ENCODE measurements at regions not wholly inside any gene's neighbourhood (a gene's known extent, or its start where the extent isn't known, plus 50 kb on each side); places are given as distances from the start of the nearest gene placed in this dataset.

DNA sequence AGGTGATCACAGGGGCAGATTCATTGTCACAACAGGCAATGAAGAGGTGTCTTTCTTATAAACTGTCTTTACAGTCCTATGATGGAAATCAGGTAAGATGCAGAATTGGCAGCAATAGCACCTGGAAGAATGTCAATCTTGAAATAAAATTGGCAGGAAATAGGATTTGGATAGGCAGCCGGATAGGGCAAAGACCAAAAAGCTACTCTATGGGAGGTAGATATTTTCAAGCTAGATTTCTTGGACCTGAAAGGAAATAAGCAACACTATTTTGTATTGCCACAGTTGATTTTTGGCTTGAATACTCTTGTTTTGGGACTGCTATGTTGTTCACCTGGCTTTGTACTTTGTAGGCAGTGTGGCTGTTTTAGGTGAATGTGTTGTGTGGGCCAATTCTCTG is 314.2 kb downstream of the SLC7A11 start:
- 63% methylated on average over 1 of the region's 1 CpG for WGBS

DNA sequence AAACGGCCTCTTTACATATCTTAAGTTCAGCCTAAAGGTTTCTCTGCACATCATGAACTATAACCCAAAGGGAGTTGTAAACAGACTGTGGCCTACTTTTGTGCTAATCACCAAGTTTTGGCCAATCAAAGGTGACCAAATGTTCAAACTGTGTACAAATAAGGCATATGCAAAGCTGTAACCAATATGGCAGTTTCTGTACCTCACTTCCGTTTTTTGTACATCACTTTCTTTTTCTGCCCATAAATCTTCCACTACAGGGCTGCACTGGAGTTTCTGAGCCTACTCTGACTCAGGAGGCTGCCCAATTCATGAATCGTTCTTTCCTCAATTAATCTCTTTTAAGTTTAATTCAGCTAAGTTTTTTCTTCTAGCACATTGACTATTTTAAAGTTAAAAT is 318.7 kb downstream of the SLC7A11 start:
- Histone ChIP-seq H3K4me1 (no peaks in the 10 kb centered on the region), H3K4me3 (no peak overlapping the region), H3K9me3 (no peaks in the 10 kb centered on the region), H3K36me3 (no peaks in the 10 kb centered on the region), H3K27me3 (no peaks in the 10 kb centered on the region), H3K27ac (no peak overlapping the region)
- no peak for TF ChIP-seq POLR2AphosphoS5 (IDR thresholded peaks at IDR 0.05)
- no peak for TF ChIP-seq POLR2A (IDR thresholded peaks at IDR 0.05)
- TF ChIP-seq EP300 (IDR thresholded peaks at IDR 0.05): no peak
- TF ChIP-seq, protein P1, sequence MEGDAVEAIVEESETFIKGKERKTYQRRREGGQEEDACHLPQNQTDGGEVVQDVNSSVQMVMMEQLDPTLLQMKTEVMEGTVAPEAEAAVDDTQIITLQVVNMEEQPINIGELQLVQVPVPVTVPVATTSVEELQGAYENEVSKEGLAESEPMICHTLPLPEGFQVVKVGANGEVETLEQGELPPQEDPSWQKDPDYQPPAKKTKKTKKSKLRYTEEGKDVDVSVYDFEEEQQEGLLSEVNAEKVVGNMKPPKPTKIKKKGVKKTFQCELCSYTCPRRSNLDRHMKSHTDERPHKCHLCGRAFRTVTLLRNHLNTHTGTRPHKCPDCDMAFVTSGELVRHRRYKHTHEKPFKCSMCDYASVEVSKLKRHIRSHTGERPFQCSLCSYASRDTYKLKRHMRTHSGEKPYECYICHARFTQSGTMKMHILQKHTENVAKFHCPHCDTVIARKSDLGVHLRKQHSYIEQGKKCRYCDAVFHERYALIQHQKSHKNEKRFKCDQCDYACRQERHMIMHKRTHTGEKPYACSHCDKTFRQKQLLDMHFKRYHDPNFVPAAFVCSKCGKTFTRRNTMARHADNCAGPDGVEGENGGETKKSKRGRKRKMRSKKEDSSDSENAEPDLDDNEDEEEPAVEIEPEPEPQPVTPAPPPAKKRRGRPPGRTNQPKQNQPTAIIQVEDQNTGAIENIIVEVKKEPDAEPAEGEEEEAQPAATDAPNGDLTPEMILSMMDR (IDR thresholded peaks at IDR 0.05): no peak
- DNase-seq (ENCODE audit: low spot score in 2 of 2): no peak
- 83% methylated on average over 3 of the region's 3 CpGs for WGBS

More for the DNA sequence above, 314.2 kb downstream of the SLC7A11 start:
- Histone ChIP-seq H3K36me3 (no peaks in the 10 kb centered on the region), H3K4me1 (no peaks in the 10 kb centered on the region), H3K9me3 (no peaks in the 10 kb centered on the region), H3K4me3 (no peak overlapping the region), H3K27me3 (no peaks in the 10 kb centered on the region), H3K27ac (no peak overlapping the region)
- DNase-seq (ENCODE audit: low spot score in 2 of 2): no peak
- no peak for TF ChIP-seq POLR2A (IDR thresholded peaks at IDR 0.05)
- TF ChIP-seq, protein P1 (IDR thresholded peaks at IDR 0.05): no peak
- TF ChIP-seq EP300 (IDR thresholded peaks at IDR 0.05): no peak
- TF ChIP-seq POLR2AphosphoS5 (IDR thresholded peaks at IDR 0.05): no peak

DNA sequence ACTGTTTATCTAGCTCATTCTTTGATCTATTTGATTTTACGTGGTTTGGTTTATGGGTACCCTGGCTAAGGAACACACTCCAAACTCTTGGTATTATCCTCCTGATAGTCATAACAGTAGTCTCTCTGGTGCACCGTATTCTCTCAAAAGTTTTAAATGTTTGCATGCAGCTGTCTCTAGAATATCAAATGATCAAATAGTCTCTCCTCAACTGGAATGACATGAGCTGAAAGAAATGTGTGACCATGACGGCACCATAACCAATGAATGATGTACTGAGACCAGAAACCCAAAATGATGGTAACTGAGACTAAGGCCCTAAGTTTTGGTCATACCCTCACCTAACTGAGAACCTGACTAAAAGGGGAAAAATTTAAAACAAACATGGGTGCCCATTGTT is 319.4 kb downstream of the SLC7A11 start:
- no peaks in the 10 kb centered on the region for H3K9me3 ChIP-seq
- TF ChIP-seq, protein P1 (IDR thresholded peaks at IDR 0.05): no peak
- TF ChIP-seq EP300 (IDR thresholded peaks at IDR 0.05): no peak
- no peak for TF ChIP-seq POLR2A (IDR thresholded peaks at IDR 0.05)
- TF ChIP-seq POLR2AphosphoS5 (IDR thresholded peaks at IDR 0.05): no peak
- no peak overlapping the region for H3K27ac ChIP-seq
- no peaks in the 10 kb centered on the region for H3K4me1 ChIP-seq
- H3K36me3 ChIP-seq: no peaks in the 10 kb centered on the region
- DNase-seq (ENCODE audit: low spot score in 2 of 2): no peak
- 92% methylated on average over 3 of the region's 3 CpGs for WGBS
- H3K4me3 ChIP-seq: no peak overlapping the region
- no peaks in the 10 kb centered on the region for H3K27me3 ChIP-seq

DNA sequence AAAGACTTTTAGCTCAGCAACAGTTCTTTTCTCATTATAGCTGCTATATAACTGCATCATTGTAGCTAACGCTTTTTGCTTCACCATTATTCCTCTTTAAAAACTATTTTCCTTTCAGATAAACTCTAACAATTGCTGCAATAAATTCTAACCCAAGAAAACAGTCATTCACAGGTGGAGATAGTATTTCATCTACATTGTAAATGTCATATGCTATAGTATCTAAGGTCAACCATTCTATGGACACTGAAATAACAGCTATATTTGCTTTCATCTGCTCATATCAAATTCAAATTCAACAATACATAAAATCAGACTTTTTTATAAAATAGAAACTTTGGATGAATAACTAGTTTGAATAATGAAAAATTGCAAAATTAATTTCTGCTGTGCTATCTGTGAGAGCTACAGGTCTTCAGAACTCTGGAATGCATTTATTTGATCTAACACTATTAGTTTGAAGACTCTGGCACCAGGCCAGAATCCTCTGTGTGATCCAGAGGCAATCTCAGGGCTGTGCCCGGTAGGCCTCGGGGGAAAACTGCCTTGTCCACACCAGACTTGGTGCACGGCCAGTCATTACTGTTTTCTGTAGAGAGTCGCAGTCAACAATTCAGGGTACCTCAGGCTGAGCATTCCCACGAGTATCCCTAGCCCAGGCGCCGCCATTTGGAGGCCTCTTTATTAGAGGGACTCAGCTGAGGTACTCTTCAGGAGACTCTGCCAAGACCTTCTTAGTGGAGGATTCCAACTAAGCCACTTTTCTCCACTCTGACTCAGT is 332.4 kb downstream of the SLC7A11 start:
- 60% methylated on average over 8 of the region's 8 CpGs for WGBS
- H3K4me3 ChIP-seq: no peak overlapping the region
- H3K9me3 ChIP-seq: no peaks in the 10 kb centered on the region

DNA sequence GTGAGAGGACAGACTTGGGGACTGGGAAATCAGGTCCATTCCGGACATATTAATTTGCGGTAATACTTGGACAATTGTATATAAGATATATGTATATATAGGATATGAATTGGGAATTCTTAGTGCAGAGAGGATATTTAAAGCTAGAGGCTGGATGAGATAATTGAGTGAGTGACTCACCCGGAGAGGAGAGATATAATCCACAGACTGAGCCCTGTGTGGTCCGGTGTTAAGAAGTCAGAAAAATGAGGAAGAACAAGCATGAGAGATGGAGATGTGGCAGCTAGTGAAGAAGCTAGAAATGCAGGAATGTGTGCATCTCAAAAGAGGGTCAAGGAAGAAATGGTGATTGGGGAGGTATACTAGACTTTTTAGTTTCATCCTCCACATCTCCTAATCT is 336.2 kb downstream of the SLC7A11 start:
- DNase-seq (ENCODE audit: low spot score in 2 of 2): no peak
- Histone ChIP-seq H3K36me3 (no peaks in the 10 kb centered on the region), H3K9me3 (no peaks in the 10 kb centered on the region), H3K4me1 (peaks cover 4% of the 10 kb centered on the region), H3K27me3 (no peaks in the 10 kb centered on the region), H3K4me3 (no peak overlapping the region), H3K27ac (no peak overlapping the region)
- 86% methylated on average over 4 of the region's 4 CpGs for WGBS
- TF ChIP-seq, protein P1 (IDR thresholded peaks at IDR 0.05): no peak
- TF ChIP-seq POLR2A (IDR thresholded peaks at IDR 0.05) (no peak), EP300 (IDR thresholded peaks at IDR 0.05) (no peak), POLR2AphosphoS5 (IDR thresholded peaks at IDR 0.05) (no peak)

More for the DNA sequence above, 332.4 kb downstream of the SLC7A11 start:
- H3K36me3 ChIP-seq: no peaks in the 10 kb centered on the region
- peaks cover 4% of the 10 kb centered on the region for H3K4me1 ChIP-seq
- H3K27ac ChIP-seq: no peak overlapping the region
- TF ChIP-seq POLR2A (IDR thresholded peaks at IDR 0.05) (no peak), POLR2AphosphoS5 (IDR thresholded peaks at IDR 0.05) (no peak)
- DNase-seq (ENCODE audit: low spot score in 2 of 2): no peak
- H3K27me3 ChIP-seq: no peaks in the 10 kb centered on the region

All from suprapubic skin (tissue), 4 donors.